ENCODE measurements at regions not wholly inside any gene's neighbourhood (a gene's known extent, or its start where the extent isn't known, plus 50 kb on each side); places are given as distances from the start of the nearest gene placed in this dataset.

DNA sequence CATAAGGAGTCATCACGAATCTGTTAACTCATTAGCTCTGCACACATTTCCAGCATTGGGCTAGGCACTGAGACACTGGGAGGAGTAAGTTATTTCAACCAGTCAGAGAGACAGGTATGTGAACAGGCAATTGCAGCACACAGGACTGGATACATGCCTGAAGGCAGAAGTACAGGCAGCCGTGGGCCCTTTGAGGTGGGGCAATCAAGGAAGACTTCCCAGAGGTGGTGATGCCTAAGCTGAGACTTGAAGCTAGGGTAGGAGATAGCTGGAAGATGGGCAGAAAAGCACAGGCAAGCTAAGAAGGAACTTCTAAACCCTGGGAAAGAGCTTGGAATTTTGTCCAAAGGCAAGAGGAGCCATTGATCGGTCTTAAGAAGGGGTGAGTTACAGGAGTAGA lies 249.7 kb downstream of the EMX2 start:
- Histone ChIP-seq H3K27ac (no peak overlapping the region), H3K36me3 (replicated peaks) (no peaks in the 10 kb centered on the region), H3K4me3 (ENCODE audit: low read depth, low read length) (no peak overlapping the region), H3K27me3 (replicated peaks) (no peaks in the 10 kb centered on the region)
- TF ChIP-seq, protein P1, sequence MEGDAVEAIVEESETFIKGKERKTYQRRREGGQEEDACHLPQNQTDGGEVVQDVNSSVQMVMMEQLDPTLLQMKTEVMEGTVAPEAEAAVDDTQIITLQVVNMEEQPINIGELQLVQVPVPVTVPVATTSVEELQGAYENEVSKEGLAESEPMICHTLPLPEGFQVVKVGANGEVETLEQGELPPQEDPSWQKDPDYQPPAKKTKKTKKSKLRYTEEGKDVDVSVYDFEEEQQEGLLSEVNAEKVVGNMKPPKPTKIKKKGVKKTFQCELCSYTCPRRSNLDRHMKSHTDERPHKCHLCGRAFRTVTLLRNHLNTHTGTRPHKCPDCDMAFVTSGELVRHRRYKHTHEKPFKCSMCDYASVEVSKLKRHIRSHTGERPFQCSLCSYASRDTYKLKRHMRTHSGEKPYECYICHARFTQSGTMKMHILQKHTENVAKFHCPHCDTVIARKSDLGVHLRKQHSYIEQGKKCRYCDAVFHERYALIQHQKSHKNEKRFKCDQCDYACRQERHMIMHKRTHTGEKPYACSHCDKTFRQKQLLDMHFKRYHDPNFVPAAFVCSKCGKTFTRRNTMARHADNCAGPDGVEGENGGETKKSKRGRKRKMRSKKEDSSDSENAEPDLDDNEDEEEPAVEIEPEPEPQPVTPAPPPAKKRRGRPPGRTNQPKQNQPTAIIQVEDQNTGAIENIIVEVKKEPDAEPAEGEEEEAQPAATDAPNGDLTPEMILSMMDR (IDR thresholded peaks at IDR 0.05; ENCODE audit: low read depth, low read length, missing control alignments) = no peak
- DNase-seq = no peak
- in situ Hi-C loops (cut with HindIII; ENCODE audit: low pct_ligation_motif_present, low sequenced_read_pairs) = no loop called here

DNA sequence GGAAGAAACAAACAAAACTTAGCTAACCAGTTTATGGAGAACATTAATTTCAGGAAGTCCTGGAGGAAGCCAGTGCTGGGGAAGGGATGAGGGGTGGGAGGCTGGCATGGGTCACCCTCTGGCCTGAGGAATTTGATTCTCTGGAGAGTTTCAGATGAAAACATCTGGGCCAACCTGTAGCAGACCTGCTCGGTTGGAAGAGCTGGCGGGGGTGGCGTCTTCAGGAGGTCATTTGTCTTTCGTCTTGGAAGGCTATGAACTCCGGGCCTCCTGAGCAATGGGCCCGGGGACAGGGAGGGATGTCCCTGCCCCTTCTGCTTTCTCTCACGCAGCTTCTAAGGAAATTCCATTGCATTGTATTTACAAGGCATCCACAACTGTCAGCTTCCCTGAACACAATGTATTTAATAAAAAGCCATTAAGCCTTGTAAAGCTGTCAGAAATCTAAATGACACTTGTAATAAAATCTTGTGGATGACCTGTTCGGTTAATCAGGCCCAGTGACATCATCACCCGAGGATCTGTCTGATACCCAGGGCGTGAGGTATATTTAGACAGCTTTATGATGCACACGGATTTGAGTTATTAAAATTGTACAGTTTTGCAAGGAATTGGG lies 250.5 kb downstream of the RAB11FIP2 start:
- Histone ChIP-seq H3K36me3 (replicated peaks) (no peaks in the 10 kb centered on the region), H3K27me3 (replicated peaks) (no peaks in the 10 kb centered on the region), H3K27ac (no peak overlapping the region), H3K4me3 (ENCODE audit: low read depth, low read length) (no peak overlapping the region)
- in situ Hi-C loops (cut with HindIII; ENCODE audit: low pct_ligation_motif_present, low sequenced_read_pairs) = no loop called here
- TF ChIP-seq, protein P1 (IDR thresholded peaks at IDR 0.05; ENCODE audit: low read depth, low read length, missing control alignments) = no peak
- DNase-seq = no peak

DNA sequence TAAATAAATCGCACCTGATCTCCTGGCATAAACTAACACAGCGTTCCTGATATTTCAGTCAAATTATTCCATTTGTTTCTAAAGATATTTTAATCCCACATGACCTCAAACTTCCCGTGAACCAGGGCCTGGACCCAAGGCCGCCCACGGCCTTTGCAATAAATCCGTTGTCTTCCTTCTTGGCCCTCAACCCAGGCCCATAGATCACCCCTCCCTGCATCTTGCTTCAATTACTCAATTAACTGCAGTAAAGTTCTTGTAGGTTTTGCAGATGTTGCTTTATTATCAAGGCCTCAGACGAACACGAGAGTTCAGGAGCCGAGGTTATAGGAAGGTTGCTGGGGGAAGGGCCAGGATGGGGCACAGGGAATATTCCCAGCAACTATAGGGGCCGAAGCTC lies 249.4 kb downstream of the RAB11FIP2 start:
- Histone ChIP-seq H3K27me3 (replicated peaks) (no peaks in the 10 kb centered on the region), H3K27ac (no peak overlapping the region), H3K36me3 (replicated peaks) (no peaks in the 10 kb centered on the region), H3K4me3 (ENCODE audit: low read depth, low read length) (no peak overlapping the region)
- DNase-seq = no peak
- TF ChIP-seq, protein P1 (IDR thresholded peaks at IDR 0.05; ENCODE audit: low read depth, low read length, missing control alignments) = no peak
- in situ Hi-C loops (cut with HindIII; ENCODE audit: low pct_ligation_motif_present, low sequenced_read_pairs) = no loop called here

DNA sequence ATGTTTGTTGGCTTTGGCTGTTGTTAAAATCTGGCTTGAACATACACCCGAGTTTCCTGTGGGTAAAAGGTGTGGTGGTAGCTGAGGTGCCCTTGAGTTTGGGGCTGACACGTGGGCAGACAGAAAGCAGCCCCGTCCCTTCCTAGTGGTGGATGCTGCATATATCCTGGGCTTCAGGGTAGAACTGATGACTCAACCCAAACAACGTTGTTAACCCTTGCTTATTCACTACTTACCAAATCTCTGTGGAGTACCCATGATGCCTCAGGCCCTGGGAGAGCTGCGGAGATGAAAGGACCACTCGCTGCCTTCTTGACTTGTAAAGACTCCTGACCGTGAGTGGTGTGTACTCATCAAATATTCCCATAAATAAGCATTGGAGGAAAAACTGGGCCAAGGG lies 245.1 kb downstream of the RAB11FIP2 start:
- H3K4me3 ChIP-seq (ENCODE audit: low read depth, low read length) = no peak overlapping the region
- DNase-seq = no peak
- H3K27ac ChIP-seq = no peak overlapping the region
- TF ChIP-seq, protein P1 (IDR thresholded peaks at IDR 0.05; ENCODE audit: low read depth, low read length, missing control alignments) = no peak
- no peaks in the 10 kb centered on the region for H3K36me3 ChIP-seq (replicated peaks)
- no peaks in the 10 kb centered on the region for H3K27me3 ChIP-seq (replicated peaks)
- in situ Hi-C loops (cut with HindIII; ENCODE audit: low pct_ligation_motif_present, low sequenced_read_pairs) = no loop called here

- no peak for DNase-seq
- no peak overlapping the region for H3K4me3 ChIP-seq (ENCODE audit: low read depth, low read length)
- in situ Hi-C loops (cut with HindIII; ENCODE audit: low pct_ligation_motif_present, low sequenced_read_pairs) = no loop called here
- no peaks in the 10 kb centered on the region for H3K36me3 ChIP-seq (replicated peaks)
- TF ChIP-seq, protein P1 (IDR thresholded peaks at IDR 0.05; ENCODE audit: low read depth, low read length, missing control alignments) = no peak
- no peaks in the 10 kb centered on the region for H3K27me3 ChIP-seq (replicated peaks)
- H3K27ac ChIP-seq = no peak overlapping the region
Measured at GRCh38 chr10:117804470-117805011, 242.2 kb downstream of the RAB11FIP2 start.

GRCh38 chr10:117805139-117805538 lies 241.6 kb downstream of the RAB11FIP2 start:
- TF ChIP-seq, protein P1 (IDR thresholded peaks at IDR 0.05; ENCODE audit: low read depth, low read length, missing control alignments) = no peak
- in situ Hi-C loops (cut with HindIII; ENCODE audit: low pct_ligation_motif_present, low sequenced_read_pairs) = no loop called here
- H3K27ac ChIP-seq = no peak overlapping the region
- no peak overlapping the region for H3K4me3 ChIP-seq (ENCODE audit: low read depth, low read length)
- no peak for DNase-seq
- no peaks in the 10 kb centered on the region for H3K27me3 ChIP-seq (replicated peaks)
- H3K36me3 ChIP-seq (replicated peaks) = no peaks in the 10 kb centered on the region

All from brain microvascular endothelial cell (primary cell).